HEK293 (cell line): ENCODE measurements at regions not wholly inside any gene's neighbourhood (a gene's known extent, or its start where the extent isn't known, plus 50 kb on each side); places are given as distances from the start of the nearest gene placed in this dataset.

Source experiments
- CTCF ChIA-PET: fragments of 350-600 bp; formaldehyde crosslinking; extraction: SDS; loops from one replicate; lab custom pipeline; 2021; ENCODE audit warnings: antibody characterized with exemption; lab: Yijun Ruan, JAX
- POLR2A ChIA-PET: fragments of 300-600 bp; formaldehyde crosslinking; extraction: SDS; loops from one replicate; lab custom pipeline; 2020; ENCODE audit warnings: antibody characterized with exemption, inconsistent platforms; lab: Yijun Ruan, JAX
- H3K27ac ChIP-seq: fragments of 200-500 bp; sonication (Bioruptor generic); 2 replicates; pipeline ENCODE4 v1.5.1; 2014; ENCODE audit warnings: low read depth, low read length, control low read depth, inconsistent platforms; ENCODE audit errors: extremely low read depth
- H3K36me3 ChIP-seq, 2 experiments: fragments of 200-500 bp in 1 of 2; sonication (Bioruptor generic) in 1 of 2; 1 replicate in 1 of 2; 2 replicates in 1 of 2; pipeline ENCODE4 v1.5.1; 2014 to 2017; ENCODE audit warnings: inconsistent platforms in 2 of 2, low read length in 2 of 2; ENCODE audit not compliant: control insufficient read depth in 2 of 2, insufficient read depth in 1 of 2
- H3K4me1 ChIP-seq: fragments of 200-500 bp; sonication (Bioruptor generic); 2 replicates; pipeline ENCODE4 v1.5.1; 2014; ENCODE audit warnings: mild to moderate bottlenecking, low read length, inconsistent platforms; ENCODE audit not compliant: control insufficient read depth, insufficient read depth
- H3K4me3 ChIP-seq: 2 replicates; pipeline ENCODE4 v1.5.1; 2011; ENCODE audit warnings: low read depth, mild to moderate bottlenecking, control low read depth, low read length, moderate library complexity
- H3K9me3 ChIP-seq: fragments of 200-500 bp; sonication (Bioruptor generic); 2 replicates; pipeline ENCODE4 v1.5.1; 2014; ENCODE audit warnings: low read depth, low read length, inconsistent platforms; ENCODE audit not compliant: control insufficient read depth, insufficient read depth
- GLI4 ChIP-seq: fragments of 450-650 bp; formaldehyde crosslinking; IDR thresholded peaks from 2 replicates; pipeline ENCODE4 v1.5.1; 2016; ENCODE audit warnings: missing biosample characterization, missing genetic modification characterization
- HOXA7 ChIP-seq: sonication (generic); formaldehyde crosslinking; IDR thresholded peaks from 2 replicates; pipeline ENCODE4 v1.8.1; 2022; ENCODE audit warnings: missing genetic modification reagents, borderline replicate concordance
- SCRT2 ChIP-seq: fragments of 450-650 bp; formaldehyde crosslinking; IDR thresholded peaks from 2 replicates; pipeline ENCODE4 v1.5.1; 2016; ENCODE audit warnings: missing biosample characterization, missing genetic modification characterization
- WT1 ChIP-seq: fragments of 450-650 bp; formaldehyde crosslinking; IDR thresholded peaks from 2 replicates; pipeline ENCODE4 v1.5.1; 2016; ENCODE audit warnings: missing biosample characterization, missing genetic modification characterization
- ZBTB1 ChIP-seq: fragments of 450-650 bp; formaldehyde crosslinking; IDR thresholded peaks from 2 replicates; pipeline ENCODE4 v1.5.1; 2016; ENCODE audit warnings: missing biosample characterization, missing genetic modification characterization
- ZBTB48 ChIP-seq: fragments of 450-650 bp; formaldehyde crosslinking; IDR thresholded peaks from 2 replicates; pipeline ENCODE4 v1.5.1; 2016; ENCODE audit warnings: missing biosample characterization, missing genetic modification characterization
- ZEB2 ChIP-seq: fragments of 450-650 bp; formaldehyde crosslinking; IDR thresholded peaks from 2 replicates; pipeline ENCODE4 v1.5.1; 2016; ENCODE audit warnings: missing biosample characterization, missing genetic modification characterization
- ZNF133 ChIP-seq: fragments of 450-650 bp; formaldehyde crosslinking; IDR thresholded peaks from 2 replicates; pipeline ENCODE4 v1.5.1; 2016; ENCODE audit warnings: missing biosample characterization, missing genetic modification characterization
- ZNF169 ChIP-seq: fragments of 450-650 bp; formaldehyde crosslinking; IDR thresholded peaks from 2 replicates; pipeline ENCODE4 v1.5.1; 2016; ENCODE audit warnings: missing biosample characterization, missing genetic modification characterization
- ZNF19 ChIP-seq: fragments of 450-650 bp; formaldehyde crosslinking; IDR thresholded peaks from 2 replicates; pipeline ENCODE4; 2016; ENCODE audit warnings: missing biosample characterization, missing genetic modification characterization, low read depth
- ZNF221 ChIP-seq: fragments of 450-650 bp; formaldehyde crosslinking; IDR thresholded peaks from 2 replicates; pipeline ENCODE4 v1.5.1; 2017; ENCODE audit warnings: missing biosample characterization, missing genetic modification characterization, borderline replicate concordance
- ZNF248 ChIP-seq: fragments of 450-650 bp; formaldehyde crosslinking; IDR thresholded peaks from 2 replicates; pipeline ENCODE4 v1.5.1; 2017; ENCODE audit warnings: missing biosample characterization, missing genetic modification characterization
- ZNF394 ChIP-seq: fragments of 450-650 bp; formaldehyde crosslinking; IDR thresholded peaks from 2 replicates; pipeline ENCODE4 v1.5.1; 2016; ENCODE audit warnings: missing biosample characterization, missing genetic modification characterization, mild to moderate bottlenecking, moderate library complexity, borderline replicate concordance
- ZNF561 ChIP-seq: fragments of 450-650 bp; IDR thresholded peaks from 2 replicates; pipeline ENCODE4 v1.5.1; 2018; ENCODE audit warnings: missing biosample characterization, missing genetic modification characterization, borderline replicate concordance
- ZNF571 ChIP-seq: fragments of 450-650 bp; formaldehyde crosslinking; IDR thresholded peaks from 2 replicates; pipeline ENCODE4 v1.5.0; 2017; ENCODE audit warnings: missing biosample characterization, missing genetic modification characterization
- ZNF677 ChIP-seq: fragments of 450-650 bp; IDR thresholded peaks from 2 replicates; pipeline ENCODE4 v1.5.0; 2018; ENCODE audit warnings: missing biosample characterization, mild to moderate bottlenecking, missing genetic modification characterization, moderate library complexity
- ZSCAN23 ChIP-seq: fragments of 450-650 bp; formaldehyde crosslinking; IDR thresholded peaks from 2 replicates; pipeline ENCODE4 v1.5.1; 2016; ENCODE audit warnings: missing biosample characterization, missing genetic modification characterization
- ZXDB ChIP-seq: fragments of 450-650 bp; formaldehyde crosslinking; IDR thresholded peaks from 2 replicates; pipeline ENCODE4 v1.5.1; 2016; ENCODE audit warnings: missing biosample characterization, missing genetic modification characterization
- TF ChIP-seq, protein P1 (sequence below): fragments of 450-650 bp; formaldehyde crosslinking; IDR thresholded peaks from 2 replicates; pipeline ENCODE4 v1.5.1; 2016; ENCODE audit warnings: missing biosample characterization, missing genetic modification characterization
- TF ChIP-seq, protein P2 (sequence below): fragments of 450-650 bp; formaldehyde crosslinking; IDR thresholded peaks from 2 replicates; pipeline ENCODE4 v1.5.1; 2016; ENCODE audit warnings: missing biosample characterization, missing genetic modification characterization, borderline replicate concordance
- TF ChIP-seq, protein P3 (sequence below): IDR thresholded peaks from 2 replicates; pipeline ENCODE4 v1.6.1; 2011; ENCODE audit warnings: mild to moderate bottlenecking, low read depth, low read length, borderline replicate concordance
- TF ChIP-seq, protein P4 (sequence below): fragments of 450-650 bp; formaldehyde crosslinking; IDR thresholded peaks from 2 replicates; pipeline ENCODE4 v1.5.0; 2017; ENCODE audit warnings: missing biosample characterization, missing genetic modification characterization, borderline replicate concordance
- TF ChIP-seq, protein P5 (sequence below): fragments of 450-650 bp; formaldehyde crosslinking; IDR thresholded peaks from 2 replicates; pipeline ENCODE4 v1.5.1; 2016; ENCODE audit warnings: missing biosample characterization, missing genetic modification characterization

DNA sequence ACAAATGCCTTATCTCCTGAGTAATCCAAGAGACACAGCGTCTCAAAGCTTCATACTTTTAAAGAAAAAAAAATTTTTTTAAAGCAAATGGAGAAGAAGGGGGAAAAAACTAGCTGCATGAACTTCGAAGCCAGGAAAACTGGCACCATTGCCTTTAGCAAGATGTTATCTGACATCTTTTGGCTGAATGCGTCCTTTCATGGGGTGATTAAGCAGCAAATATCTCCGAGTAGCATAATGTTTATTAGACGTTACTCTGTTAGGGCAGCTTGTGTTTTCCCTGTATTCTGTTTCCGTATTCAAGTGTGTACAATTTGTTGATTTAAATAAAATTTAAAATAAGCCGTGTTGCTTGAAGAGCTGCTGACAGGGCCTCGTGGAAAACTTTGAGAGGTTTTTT, 76.5 kb upstream of the TSHZ2 start:
- no peaks in the 10 kb centered on the region for H3K9me3 ChIP-seq
- TF ChIP-seq ZNF248 (tag by site-specific recombination) (no peak), SCRT2 (no peak), ZXDB (no peak), ZBTB48 (tag by site-specific recombination) (no peak), ZNF571 (tag by site-specific recombination) (no peak), ZNF394 (tag by site-specific recombination) (no peak), ZNF561 (no peak), ZNF169 (tag by site-specific recombination) (no peak), WT1 (no peak), ZNF677 (tag by site-specific recombination) (no peak), ZSCAN23 (tag by site-specific recombination) (no peak), ZEB2 (tag by site-specific recombination) (no peak)
- no peak overlapping the region for H3K4me3 ChIP-seq
- no peaks in the 10 kb centered on the region for H3K4me1 ChIP-seq
- POLR2A ChIA-PET: no interaction called here
- H3K36me3 ChIP-seq: no peaks in the 10 kb centered on the region
- CTCF ChIA-PET: interaction anchor here (0.6 kb wide), 2 partner anchors 9 to 17 kb away, joined by 3 to 11 read pairs; no protein-coding TSS in a partner anchor
- H3K27ac ChIP-seq: no peak overlapping the region

DNA sequence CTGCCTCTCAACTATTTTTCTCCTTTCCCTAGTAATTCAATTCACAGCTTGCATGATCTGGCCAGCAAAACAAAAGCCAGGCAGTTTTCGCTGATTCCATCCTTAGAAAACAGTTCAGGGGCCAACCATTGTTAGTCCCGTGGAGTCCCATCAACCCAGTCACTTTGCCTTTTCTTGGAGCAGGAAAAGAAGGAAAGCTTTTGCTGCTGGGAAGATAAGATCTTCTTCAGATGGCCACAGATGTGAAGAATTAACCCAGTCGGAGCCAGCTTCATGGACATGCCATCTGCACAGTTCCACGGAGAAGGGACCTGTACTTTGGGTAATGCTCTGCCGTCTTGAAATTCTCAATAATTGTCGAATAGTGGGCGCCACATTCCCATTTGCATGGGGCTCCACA, 76.9 kb upstream of the TSHZ2 start:
- ChIA-PET CTCF (interaction anchor here (0.6 kb wide), 1 partner anchor 17 kb away, joined by 3 read pairs; no protein-coding TSS in a partner anchor), POLR2A (no interaction called here)
- no peaks in the 10 kb centered on the region for H3K36me3 ChIP-seq
- TF ChIP-seq ZNF221 (tag by site-specific recombination): no peak
- no peak for TF ChIP-seq ZBTB1 (tag by site-specific recombination)
- TF ChIP-seq, protein P1, sequence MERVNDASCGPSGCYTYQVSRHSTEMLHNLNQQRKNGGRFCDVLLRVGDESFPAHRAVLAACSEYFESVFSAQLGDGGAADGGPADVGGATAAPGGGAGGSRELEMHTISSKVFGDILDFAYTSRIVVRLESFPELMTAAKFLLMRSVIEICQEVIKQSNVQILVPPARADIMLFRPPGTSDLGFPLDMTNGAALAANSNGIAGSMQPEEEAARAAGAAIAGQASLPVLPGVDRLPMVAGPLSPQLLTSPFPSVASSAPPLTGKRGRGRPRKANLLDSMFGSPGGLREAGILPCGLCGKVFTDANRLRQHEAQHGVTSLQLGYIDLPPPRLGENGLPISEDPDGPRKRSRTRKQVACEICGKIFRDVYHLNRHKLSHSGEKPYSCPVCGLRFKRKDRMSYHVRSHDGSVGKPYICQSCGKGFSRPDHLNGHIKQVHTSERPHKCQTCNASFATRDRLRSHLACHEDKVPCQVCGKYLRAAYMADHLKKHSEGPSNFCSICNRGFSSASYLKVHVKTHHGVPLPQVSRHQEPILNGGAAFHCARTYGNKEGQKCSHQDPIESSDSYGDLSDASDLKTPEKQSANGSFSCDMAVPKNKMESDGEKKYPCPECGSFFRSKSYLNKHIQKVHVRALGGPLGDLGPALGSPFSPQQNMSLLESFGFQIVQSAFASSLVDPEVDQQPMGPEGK (tag by site-specific recombination): no peak
- TF ChIP-seq, protein P2, sequence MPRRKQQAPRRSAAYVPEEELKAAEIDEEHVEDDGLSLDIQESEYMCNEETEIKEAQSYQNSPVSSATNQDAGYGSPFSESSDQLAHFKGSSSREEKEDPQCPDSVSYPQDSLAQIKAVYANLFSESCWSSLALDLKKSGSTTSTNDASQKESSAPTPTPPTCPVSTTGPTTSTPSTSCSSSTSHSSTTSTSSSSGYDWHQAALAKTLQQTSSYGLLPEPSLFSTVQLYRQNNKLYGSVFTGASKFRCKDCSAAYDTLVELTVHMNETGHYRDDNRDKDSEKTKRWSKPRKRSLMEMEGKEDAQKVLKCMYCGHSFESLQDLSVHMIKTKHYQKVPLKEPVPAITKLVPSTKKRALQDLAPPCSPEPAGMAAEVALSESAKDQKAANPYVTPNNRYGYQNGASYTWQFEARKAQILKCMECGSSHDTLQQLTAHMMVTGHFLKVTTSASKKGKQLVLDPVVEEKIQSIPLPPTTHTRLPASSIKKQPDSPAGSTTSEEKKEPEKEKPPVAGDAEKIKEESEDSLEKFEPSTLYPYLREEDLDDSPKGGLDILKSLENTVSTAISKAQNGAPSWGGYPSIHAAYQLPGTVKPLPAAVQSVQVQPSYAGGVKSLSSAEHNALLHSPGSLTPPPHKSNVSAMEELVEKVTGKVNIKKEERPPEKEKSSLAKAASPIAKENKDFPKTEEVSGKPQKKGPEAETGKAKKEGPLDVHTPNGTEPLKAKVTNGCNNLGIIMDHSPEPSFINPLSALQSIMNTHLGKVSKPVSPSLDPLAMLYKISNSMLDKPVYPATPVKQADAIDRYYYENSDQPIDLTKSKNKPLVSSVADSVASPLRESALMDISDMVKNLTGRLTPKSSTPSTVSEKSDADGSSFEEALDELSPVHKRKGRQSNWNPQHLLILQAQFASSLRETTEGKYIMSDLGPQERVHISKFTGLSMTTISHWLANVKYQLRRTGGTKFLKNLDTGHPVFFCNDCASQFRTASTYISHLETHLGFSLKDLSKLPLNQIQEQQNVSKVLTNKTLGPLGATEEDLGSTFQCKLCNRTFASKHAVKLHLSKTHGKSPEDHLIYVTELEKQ (tag by site-specific recombination): no peak
- TF ChIP-seq GLI4: no peak
- TF ChIP-seq HOXA7 (CRISPR knock-in tag): no peak
- TF ChIP-seq, protein P3, sequence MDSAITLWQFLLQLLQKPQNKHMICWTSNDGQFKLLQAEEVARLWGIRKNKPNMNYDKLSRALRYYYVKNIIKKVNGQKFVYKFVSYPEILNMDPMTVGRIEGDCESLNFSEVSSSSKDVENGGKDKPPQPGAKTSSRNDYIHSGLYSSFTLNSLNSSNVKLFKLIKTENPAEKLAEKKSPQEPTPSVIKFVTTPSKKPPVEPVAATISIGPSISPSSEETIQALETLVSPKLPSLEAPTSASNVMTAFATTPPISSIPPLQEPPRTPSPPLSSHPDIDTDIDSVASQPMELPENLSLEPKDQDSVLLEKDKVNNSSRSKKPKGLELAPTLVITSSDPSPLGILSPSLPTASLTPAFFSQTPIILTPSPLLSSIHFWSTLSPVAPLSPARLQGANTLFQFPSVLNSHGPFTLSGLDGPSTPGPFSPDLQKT: no peak
- TF ChIP-seq, protein P4, sequence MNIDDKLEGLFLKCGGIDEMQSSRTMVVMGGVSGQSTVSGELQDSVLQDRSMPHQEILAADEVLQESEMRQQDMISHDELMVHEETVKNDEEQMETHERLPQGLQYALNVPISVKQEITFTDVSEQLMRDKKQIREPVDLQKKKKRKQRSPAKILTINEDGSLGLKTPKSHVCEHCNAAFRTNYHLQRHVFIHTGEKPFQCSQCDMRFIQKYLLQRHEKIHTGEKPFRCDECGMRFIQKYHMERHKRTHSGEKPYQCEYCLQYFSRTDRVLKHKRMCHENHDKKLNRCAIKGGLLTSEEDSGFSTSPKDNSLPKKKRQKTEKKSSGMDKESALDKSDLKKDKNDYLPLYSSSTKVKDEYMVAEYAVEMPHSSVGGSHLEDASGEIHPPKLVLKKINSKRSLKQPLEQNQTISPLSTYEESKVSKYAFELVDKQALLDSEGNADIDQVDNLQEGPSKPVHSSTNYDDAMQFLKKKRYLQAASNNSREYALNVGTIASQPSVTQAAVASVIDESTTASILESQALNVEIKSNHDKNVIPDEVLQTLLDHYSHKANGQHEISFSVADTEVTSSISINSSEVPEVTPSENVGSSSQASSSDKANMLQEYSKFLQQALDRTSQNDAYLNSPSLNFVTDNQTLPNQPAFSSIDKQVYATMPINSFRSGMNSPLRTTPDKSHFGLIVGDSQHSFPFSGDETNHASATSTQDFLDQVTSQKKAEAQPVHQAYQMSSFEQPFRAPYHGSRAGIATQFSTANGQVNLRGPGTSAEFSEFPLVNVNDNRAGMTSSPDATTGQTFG: no peak
- no peak for TF ChIP-seq ZNF133 (tag by site-specific recombination)
- TF ChIP-seq, protein P5, sequence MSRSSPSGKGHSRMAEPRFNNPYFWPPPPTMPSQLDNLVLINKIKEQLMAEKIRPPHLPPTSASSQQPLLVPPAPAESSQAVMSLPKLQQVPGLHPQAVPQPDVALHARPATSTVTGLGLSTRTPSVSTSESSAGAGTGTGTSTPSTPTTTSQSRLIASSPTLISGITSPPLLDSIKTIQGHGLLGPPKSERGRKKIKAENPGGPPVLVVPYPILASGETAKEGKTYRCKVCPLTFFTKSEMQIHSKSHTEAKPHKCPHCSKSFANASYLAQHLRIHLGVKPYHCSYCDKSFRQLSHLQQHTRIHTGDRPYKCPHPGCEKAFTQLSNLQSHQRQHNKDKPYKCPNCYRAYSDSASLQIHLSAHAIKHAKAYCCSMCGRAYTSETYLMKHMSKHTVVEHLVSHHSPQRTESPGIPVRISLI (tag by site-specific recombination): no peak
- no peak for TF ChIP-seq ZNF19 (tag by site-specific recombination)
- no peaks in the 10 kb centered on the region for H3K4me1 ChIP-seq
- no peak overlapping the region for H3K27ac ChIP-seq
- no peak overlapping the region for H3K4me3 ChIP-seq
- H3K9me3 ChIP-seq: no peaks in the 10 kb centered on the region
